SH-SY5Y (cell line): ENCODE measurements at regions not wholly inside any gene's neighbourhood (a gene's known extent, or its start where the extent isn't known, plus 50 kb on each side); places are given as distances from the start of the nearest gene placed in this dataset.

Source experiments
- GATA2 ChIP-seq: IDR thresholded peaks from 2 replicates; pipeline ENCODE4 v1.6.1; 2011; ENCODE audit warnings: mild to moderate bottlenecking, low read depth, low read length
- GATA3 ChIP-seq: IDR thresholded peaks from 2 replicates; pipeline ENCODE4 v1.6.1; 2011; ENCODE audit warnings: low read depth, mild to moderate bottlenecking, low read length, moderate library complexity

DNA sequence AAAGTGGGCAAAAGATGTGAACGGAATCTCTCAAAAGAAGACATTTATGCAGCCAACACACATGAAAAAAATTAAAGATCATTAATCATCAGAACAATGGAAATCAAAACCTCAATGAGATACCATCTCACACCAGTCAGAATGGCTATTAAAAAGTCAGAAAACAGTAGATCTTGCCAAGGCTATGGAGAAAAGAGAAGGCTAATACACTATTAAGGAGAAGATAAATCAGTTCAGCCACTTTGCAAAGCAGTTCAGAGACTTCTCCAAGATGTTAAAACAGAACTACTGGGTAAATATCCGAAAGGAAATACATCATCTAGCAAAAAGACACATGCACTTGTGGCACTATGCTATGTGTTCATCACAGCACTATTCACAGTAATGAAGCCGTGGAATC is 388.2 kb upstream of the LUZP2 start:
- TF ChIP-seq GATA2: no peak
- no peak for TF ChIP-seq GATA3

DNA sequence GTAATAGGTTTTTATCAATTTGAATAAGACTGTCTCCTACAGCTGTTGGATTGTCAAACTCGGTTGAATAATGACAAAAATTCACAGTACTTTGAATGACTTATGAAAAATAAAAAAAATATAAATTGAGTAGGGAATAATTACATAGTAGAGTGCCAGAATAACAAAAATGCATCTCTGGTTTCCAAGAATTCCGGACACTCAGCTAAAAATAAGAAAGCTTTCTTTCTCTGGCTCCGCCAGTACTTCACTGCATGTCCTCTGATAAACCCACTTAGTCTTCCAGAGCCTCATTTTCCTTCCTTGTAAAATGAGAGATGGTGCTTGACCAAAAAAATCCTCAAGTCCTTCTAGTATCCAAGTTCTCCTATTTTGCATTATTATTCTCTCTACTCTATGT is 374.6 kb upstream of the LUZP2 start:
- no peak for TF ChIP-seq GATA2
- TF ChIP-seq GATA3: no peak

DNA sequence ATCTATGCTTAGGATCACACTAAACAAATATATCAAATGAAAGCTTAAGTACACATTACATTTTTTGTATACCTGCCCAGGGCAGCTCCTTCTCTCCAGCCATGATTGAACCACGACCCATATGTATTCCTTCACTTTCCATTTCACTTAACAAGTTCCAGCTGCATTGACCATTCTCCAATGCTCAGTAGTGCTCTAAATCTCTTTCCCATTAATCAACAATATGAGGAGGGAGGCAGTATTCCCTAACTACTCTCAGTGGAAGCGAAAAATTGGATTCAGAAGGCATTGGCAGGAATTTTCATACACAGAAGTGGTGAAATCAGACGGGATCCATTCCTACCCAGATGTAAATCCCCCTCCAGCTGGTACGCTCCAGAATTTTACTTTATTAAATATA is 372.0 kb upstream of the LUZP2 start:
- TF ChIP-seq GATA2 (no peak), GATA3 (no peak)

DNA sequence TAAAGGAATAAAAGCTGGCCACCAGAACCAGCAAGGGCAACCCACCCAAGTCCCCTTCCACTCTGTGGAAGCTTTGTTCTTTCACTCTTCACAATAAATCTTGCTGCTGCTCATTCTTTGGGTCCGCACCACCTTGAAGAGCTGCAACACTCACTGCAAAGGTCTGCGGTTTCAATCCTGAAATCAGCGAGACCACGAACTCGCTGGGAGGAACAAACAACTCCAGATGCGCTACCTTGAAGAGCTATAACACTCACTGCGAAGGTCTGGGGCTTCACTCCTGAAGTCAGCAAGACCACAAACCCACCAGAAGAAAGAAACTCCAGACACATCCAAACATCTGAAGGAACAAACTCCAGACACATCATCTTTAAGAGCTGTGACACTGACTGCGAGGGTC is 365.2 kb upstream of the LUZP2 start:
- TF ChIP-seq GATA3 (no peak), GATA2 (no peak)

DNA sequence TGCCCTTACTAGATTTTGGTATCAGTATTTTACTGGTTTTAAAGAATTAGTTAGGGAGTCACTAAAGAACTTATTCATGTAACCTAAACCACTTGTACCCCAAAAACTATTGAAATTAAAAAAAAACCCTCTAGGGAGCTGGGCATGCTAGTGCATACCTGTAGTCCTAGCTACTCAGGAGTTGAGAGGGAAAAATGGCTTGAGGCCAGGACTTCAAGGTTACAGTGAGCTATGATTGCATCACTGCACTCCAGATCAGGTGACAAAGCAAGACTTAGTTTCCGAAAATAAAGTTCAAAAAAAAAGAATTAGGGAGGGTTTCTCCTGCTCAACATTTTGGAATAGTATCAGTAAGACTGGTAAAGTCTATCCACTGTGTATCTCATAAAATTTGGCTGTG is 364.4 kb upstream of the LUZP2 start:
- TF ChIP-seq GATA2 (no peak), GATA3 (no peak)

DNA sequence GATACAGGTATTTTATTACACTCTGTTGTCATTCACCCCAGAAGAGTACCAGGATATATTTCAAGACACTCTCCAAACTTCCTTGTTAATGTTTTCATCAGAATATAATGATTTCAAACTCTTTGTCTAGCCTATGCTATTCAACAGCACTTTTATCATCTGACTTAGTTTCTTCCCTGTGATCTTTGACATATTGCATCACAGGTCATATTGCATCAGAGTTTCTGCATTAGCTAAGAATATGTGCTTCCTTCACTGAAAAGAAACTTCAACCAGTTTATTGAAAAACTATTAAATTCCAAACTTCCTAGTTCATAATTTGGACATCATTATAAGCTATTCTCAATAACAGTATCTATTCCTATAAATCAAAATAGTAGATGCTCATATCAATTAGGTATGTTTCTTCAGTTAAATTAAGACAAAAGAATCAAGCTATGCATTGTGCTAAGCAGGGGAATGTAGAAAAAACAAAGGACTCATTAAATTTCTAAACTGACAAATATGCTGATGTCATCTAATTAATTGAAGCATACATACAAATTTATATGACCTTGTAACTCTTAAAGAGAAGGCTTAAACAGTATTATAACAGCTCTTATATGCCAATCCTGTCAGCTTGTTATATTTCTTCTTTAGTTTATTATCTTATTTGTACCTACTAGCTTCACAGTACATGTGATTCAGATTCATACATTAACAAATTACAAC is 361.8 kb upstream of the LUZP2 start:
- no peak for TF ChIP-seq GATA2
- TF ChIP-seq GATA3: no peak

DNA sequence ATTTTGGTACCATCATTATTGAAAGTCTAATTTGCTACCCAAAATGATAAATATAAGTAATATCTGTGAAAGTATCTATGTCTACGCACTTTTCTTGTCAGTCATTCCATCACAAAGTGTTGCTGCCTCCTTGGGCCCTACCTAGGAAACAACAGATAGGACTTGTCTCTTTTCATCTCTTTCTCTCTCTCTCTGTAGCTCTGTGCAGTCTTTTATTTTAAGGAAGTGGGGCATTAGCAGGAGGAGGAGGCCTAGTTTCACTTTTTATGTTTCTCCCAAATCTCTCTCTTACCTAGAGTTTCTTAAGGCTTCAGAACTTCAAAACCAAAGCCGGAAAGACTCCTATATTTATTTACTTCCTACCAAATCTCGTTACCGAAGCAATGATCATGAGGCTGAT is 354.8 kb upstream of the LUZP2 start:
- TF ChIP-seq GATA3 (no peak), GATA2 (no peak)

DNA sequence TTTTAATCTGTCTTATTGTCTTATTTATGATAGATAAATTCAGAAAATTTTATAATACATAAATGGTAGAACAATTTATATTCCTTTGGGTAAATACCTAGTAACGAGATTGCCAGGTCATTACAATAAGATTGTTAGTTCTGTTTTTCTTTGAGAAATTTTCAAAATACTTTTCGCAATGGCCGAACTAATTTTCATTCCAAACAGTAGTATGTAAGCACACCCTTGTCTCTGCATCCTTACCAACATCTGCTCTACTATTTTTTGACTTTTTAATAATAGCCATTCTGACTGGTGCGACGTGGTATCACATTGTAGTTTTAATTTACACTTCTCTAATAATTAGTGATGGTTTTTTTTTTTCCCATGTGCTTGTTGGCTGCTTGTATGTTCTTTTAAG is 351.4 kb upstream of the LUZP2 start:
- TF ChIP-seq GATA3 (no peak), GATA2 (no peak)

DNA sequence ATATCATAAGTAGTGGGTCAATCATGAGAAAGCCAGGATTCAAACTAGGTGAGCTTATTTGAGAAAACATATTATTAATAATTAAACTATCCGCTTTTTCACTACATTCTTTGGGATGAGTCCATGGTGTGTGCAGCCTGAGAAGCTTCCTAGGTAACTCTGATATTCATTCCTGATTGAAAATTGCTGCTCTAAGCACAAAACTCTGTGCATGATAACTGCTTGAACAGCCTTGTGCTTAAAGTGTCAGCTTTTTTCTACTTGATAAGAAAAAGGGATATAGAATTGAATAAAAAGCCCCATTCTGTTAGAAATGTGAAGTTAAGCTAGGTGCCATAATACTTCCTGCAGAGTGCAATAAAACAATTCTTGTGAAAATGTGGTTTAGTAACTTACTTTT is 343.5 kb upstream of the LUZP2 start:
- TF ChIP-seq GATA2 (no peak), GATA3 (no peak)

DNA sequence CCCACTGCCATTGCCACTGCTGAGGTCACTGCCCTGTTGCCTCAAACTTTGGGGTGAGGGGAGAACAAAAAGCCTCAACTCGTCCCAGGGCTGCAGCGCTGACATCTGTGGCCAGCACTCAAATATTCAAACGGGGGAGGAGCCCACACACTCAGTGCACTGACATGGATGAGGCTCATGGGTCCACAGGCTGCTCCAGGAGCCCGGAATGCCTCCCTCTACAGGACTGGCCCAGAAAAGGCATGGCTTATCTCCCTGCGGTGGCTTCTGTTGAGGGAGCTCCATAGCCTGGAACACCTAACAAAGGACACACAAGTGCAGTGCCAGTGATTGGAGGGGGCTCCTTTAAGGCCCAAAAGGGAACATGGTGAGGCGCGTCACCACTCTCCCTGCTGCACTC is 341.1 kb upstream of the LUZP2 start:
- TF ChIP-seq GATA3: no peak
- no peak for TF ChIP-seq GATA2

DNA sequence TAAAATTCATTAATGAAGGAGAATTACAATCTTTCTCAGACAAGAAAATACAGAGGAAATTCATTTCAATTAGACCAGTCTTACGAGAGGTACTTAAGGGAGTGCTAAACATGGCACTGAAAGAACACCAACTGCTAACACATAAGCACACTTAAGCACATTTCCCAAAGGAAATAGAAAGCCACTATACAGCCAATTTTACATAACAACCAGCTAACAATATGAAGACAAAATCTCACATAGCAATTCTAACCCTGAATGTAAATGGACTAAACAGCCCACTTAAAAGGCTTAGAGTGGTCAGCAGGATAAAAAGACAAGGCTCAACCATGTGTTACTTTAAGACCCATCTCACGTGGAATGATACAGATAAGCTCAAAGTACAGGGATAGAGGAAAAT is 339.5 kb upstream of the LUZP2 start:
- no peak for TF ChIP-seq GATA3
- TF ChIP-seq GATA2: no peak

DNA sequence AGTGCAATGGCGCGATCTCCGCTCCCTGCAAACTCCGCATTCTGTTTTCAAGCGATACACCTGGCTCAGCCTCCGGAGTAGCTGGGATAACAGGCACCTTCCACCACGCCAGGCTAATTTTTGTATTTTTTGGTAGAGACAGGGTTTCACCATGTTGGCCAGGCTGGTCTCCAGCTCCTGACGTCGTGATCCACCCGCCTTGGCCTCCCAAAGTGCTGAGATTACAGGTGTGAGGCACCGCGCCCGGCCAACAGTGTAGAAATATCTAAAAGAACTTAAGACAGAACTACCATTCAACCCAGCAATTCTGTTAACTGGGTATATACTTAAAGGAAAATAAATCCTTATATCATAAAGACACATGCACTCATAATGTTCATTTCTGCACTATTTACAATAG is 335.3 kb upstream of the LUZP2 start:
- TF ChIP-seq GATA2 (no peak), GATA3 (no peak)

DNA sequence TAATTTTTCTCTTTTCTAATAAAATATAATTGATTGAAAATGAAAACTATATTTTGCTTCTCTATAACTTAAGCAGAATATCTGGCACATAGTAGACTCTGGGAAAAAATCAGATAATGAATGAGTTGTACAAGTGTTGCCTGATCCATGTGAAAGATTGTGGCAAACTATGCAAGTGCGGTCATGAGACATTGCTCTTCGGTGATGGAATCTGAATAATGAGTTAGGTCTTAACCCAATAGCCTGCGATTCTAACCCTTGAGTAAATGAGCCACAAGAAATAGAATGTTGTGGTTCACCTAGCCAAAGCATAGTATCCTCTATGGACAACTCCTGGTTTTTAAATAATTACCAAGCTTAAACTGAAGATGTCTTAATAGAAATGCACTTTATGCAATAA is 333.7 kb upstream of the LUZP2 start:
- TF ChIP-seq GATA2 (no peak), GATA3 (no peak)

DNA sequence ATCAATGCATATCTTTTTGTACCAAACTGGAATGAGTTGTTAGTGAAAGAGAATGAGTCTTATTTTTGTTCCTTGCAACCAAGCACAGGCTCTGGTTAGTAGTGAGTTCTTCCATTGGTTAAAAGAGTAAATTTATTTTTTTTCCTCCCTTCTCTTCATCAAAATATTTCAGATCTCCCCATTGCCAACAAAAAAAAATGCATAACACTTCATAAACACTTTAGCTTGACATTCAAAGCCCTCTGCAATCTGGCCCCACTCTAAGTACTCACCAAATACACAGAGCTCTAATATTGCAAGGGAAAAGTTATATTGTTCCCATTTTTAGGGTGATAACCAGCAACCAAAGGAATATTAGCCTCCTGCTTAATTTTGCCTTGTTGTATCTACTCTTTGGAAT is 333.0 kb upstream of the LUZP2 start:
- no peak for TF ChIP-seq GATA3
- no peak for TF ChIP-seq GATA2

DNA sequence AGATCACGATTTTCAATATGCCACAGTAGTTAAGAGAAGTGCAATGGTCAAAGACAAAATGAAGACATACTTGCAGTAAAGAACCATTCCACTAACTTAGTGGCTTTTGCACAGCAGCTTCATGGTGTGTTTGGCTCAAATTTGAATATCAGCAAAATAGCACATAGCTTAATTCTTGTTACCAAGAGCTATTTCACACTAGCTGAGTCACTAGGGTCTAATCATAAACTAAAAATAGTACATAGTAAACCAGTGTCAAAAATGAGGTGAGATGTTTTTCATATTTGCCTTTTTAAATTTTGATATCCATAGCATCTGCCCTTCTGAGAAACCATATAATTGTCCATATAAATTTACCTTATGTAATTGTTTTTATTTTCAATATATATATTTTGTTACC is 325.0 kb upstream of the LUZP2 start:
- TF ChIP-seq GATA2: no peak
- no peak for TF ChIP-seq GATA3

DNA sequence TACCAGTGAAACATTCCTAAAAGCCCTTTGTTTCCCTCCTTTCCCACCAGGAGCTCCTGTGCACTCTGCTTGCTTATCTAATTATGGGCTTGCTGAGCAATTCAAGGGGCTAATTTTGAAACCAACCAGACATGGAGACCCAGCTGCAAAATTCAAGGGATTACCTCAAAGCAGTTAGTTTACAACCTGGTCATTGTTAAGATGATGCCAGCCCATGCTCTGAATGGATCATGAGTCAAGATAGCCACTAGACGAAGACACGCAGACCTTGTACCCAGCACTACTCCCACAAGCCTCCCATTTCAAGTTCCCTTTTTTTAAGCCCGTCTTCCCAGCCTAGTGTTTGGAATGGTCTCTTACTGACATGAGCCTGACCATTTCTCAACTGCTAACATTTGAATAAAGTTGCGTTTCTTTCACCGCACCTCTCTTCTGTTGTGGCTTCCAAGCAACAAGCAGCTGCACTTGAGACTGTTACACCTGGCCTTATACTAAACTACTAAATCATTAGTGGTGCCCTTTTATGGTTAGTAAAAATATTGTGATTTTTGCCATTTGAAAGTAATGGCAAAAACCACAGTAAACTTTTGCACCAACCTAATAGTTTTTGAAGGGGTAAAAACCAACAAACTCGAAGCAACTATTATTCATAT is 315.3 kb upstream of the LUZP2 start:
- TF ChIP-seq GATA3 (no peak), GATA2 (no peak)

DNA sequence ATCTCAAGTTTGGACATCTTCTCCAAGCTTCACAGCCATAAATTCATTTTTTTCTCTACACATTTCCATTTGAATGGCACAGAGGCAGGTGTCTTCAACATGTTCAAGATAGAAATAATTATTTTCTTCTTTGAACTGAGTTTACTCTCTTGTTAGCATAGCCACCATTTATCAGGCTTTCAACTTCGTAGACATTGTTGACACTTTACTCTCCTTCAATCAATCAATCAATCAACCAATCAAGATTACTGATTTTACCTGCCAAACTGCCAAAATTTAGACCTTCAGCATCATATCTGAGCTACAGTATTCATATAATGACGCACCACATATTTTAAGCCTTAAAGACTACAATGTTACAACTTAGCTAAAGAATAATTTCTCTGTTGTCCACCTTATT is 300.1 kb upstream of the LUZP2 start:
- TF ChIP-seq GATA3 (no peak), GATA2 (no peak)

DNA sequence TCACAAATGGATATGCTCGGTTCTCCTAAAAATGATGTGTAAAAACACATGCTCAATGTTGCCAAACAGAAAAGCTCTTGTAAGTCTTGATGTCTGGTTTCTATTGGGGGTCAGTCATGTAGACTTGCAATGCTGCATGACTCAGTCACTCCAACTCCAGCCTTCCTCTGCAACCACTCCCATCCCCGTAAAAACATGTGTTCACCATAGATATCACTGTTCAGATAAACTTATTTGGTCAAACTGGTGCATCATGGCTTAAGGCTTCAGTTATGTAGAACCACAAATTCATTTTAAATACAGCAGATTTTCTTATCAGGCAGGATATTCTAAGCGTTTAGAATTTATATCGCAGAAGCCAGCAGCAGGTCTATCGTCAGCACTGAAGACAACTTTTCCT is 298.4 kb upstream of the LUZP2 start:
- no peak for TF ChIP-seq GATA3
- TF ChIP-seq GATA2: no peak
